Upper lobe of right lung (tissue), 1 donor: ENCODE measurements at regions not wholly inside any gene's neighbourhood (a gene's known extent, or its start where the extent isn't known, plus 50 kb on each side); places are given as distances from the start of the nearest gene placed in this dataset.

Experiments used
- ATAC-seq: fragments of 200-7000 bp; cut with Tn5 transposase; one replicate; pipeline ENCODE4 v1.9.1; 2020; ENCODE audit warnings: mild to moderate bottlenecking, moderate library complexity
- DNase-seq: peaks from one replicate; pipeline ENCODE4 v3.0.0-alpha.2; 2020
- H3K27ac ChIP-seq: fragments of 200-600 bp; one replicate; pipeline ENCODE4 v1.8.0; 2022
- H3K27me3 ChIP-seq: fragments of 200-600 bp; one replicate; pipeline ENCODE4 v1.8.0; 2022; ENCODE audit warnings: mild to moderate bottlenecking
- H3K36me3 ChIP-seq: fragments of 200-600 bp; one replicate; pipeline ENCODE4 v1.8.0; 2022
- H3K4me1 ChIP-seq: fragments of 200-600 bp; one replicate; pipeline ENCODE4 v1.8.0; 2022
- H3K4me3 ChIP-seq: fragments of 200-600 bp; one replicate; pipeline ENCODE4 v1.8.0; 2022; ENCODE audit warnings: mild to moderate bottlenecking
- H3K9me3 ChIP-seq: fragments of 200-600 bp; one replicate; pipeline ENCODE4 v1.8.0; 2022
- CTCF ChIP-seq: fragments of 200-600 bp; IDR thresholded peaks from one replicate; pipeline ENCODE4 v1.8.0; 2022; ENCODE audit warnings: antibody characterized with exemption
- intact Hi-C: fragments of 100-400 bp; cut with DNase I; formaldehyde crosslinking; loops from one replicate; pipeline ENCODE4 v1.11.0; 2022
- donor health status: DM: no; HTN: yes; CAD: no; lungs with severe emphysema.

GRCh38 chr11:103633819-103634590 lies 402.4 kb upstream of the DDI1 start:
- Histone ChIP-seq H3K36me3 (no peaks in the 10 kb centered on the region), H3K27me3 (no peaks in the 10 kb centered on the region), H3K27ac (no peak overlapping the region), H3K4me1 (no peaks in the 10 kb centered on the region), H3K9me3 (no peaks in the 10 kb centered on the region), H3K4me3 (no peak overlapping the region)
- no peak for TF ChIP-seq CTCF
- ATAC-seq (no peak), DNase-seq (no peak)
- intact Hi-C loops, result no loop called here

- no peak for DNase-seq
- Histone ChIP-seq H3K4me3 (no peak overlapping the region), H3K27ac (no peak overlapping the region), H3K36me3 (no peaks in the 10 kb centered on the region), H3K4me1 (no peaks in the 10 kb centered on the region), H3K9me3 (no peaks in the 10 kb centered on the region), H3K27me3 (no peaks in the 10 kb centered on the region)
- no peak for ATAC-seq
- no peak for TF ChIP-seq CTCF
- intact Hi-C loops, result no loop called here
Measured at GRCh38 chr11:103636232-103636631, 400.2 kb upstream of the DDI1 start.

GRCh38 chr11:103637295-103637694 lies 399.1 kb upstream of the DDI1 start:
- Histone ChIP-seq H3K4me3 (no peak overlapping the region), H3K36me3 (no peaks in the 10 kb centered on the region), H3K4me1 (no peaks in the 10 kb centered on the region), H3K27me3 (no peaks in the 10 kb centered on the region), H3K9me3 (no peaks in the 10 kb centered on the region), H3K27ac (no peak overlapping the region)
- intact Hi-C loops, result no loop called here
- no peak for DNase-seq
- no peak for TF ChIP-seq CTCF
- no peak for ATAC-seq

DNA sequence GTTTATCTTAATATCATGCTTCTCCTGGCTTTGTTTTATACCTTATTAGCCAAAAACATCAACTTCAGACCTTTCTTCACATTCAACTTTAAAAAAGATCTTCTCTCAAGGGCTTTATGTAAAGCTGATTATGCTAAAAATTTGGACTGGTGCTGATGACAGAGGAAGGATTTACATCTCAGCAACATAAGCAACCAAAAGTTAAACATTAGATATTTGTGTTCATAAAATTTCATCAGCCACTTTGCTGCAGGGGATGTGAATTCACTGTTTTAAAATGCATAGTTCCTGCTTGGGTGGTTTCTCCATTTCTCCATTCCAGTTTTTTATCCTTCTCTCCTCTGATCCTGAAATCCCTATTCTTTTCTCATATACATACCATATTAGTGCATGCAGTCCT lies 398.6 kb upstream of the DDI1 start:
- Histone ChIP-seq H3K4me1 (no peaks in the 10 kb centered on the region), H3K9me3 (no peaks in the 10 kb centered on the region), H3K36me3 (no peaks in the 10 kb centered on the region), H3K27ac (no peak overlapping the region), H3K4me3 (no peak overlapping the region), H3K27me3 (no peaks in the 10 kb centered on the region)
- no peak for TF ChIP-seq CTCF
- intact Hi-C loops, result no loop called here
- no peak for DNase-seq
- no peak for ATAC-seq

- no peak for DNase-seq
- Histone ChIP-seq H3K27me3 (no peaks in the 10 kb centered on the region), H3K36me3 (no peaks in the 10 kb centered on the region), H3K27ac (no peak overlapping the region), H3K4me3 (no peak overlapping the region), H3K4me1 (no peaks in the 10 kb centered on the region), H3K9me3 (no peaks in the 10 kb centered on the region)
- intact Hi-C loops, result no loop called here
- TF ChIP-seq CTCF, result no peak
- ATAC-seq, result no peak
Measured at GRCh38 chr11:103644676-103645075, 391.8 kb upstream of the DDI1 start.

DNA sequence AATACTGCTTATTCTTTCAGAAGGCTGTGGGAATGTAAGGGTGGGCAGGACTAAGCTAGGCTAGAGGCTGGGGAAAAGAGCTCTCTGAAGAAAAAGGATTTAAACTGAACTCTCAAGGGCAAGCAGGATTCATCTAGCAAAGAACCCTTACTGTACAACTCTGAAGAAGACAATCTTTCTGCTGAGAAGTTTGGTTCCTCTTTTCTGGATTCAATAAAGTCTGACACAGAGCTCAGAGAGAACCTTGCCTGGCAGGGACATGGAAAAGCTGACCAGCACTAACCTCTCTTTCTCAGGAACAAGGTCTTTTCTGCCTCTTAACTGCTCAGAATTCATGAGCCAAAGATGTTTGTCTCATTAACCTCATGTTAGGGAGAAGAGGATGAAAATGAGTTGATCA lies 388.4 kb upstream of the DDI1 start:
- H3K27me3 ChIP-seq, result no peaks in the 10 kb centered on the region
- no peak overlapping the region for H3K4me3 ChIP-seq
- ATAC-seq, result no peak
- no peak for DNase-seq
- no peak for TF ChIP-seq CTCF
- H3K36me3 ChIP-seq, result no peaks in the 10 kb centered on the region
- intact Hi-C loops, result no loop called here
- no peaks in the 10 kb centered on the region for H3K4me1 ChIP-seq
- no peaks in the 10 kb centered on the region for H3K9me3 ChIP-seq
- no peak overlapping the region for H3K27ac ChIP-seq
